Spleen (tissue), 7 donors: ENCODE measurements at regions not wholly inside any gene's neighbourhood (a gene's known extent, or its start where the extent isn't known, plus 50 kb on each side); places are given as distances from the start of the nearest gene placed in this dataset.

Experiments used
- CTCF ChIP-seq, 11 experiments: fragments of 200-600 bp in 7 of 11; fragments of 450-650 bp in 4 of 11; sonication (generic) in 4 of 11; IDR thresholded peaks in 8 of 11; conservative IDR thresholded peaks in 3 of 11; 1 replicate in 7 of 11; 2 replicates in 4 of 11; pipeline versions ENCODE4 v1.4.0 to v1.8.0; 2016 to 2021; ENCODE audit warnings: antibody characterized with exemption in 11 of 11, inconsistent platforms in 4 of 11, mild to moderate bottlenecking in 1 of 11
- POLR2A ChIP-seq, 3 donors: fragments of 450-650 bp; IDR thresholded peaks; one replicate each; pipeline ENCODE4 v1.5.1; 2017; ENCODE audit warnings: antibody characterized with exemption in 3 of 3, mild to moderate bottlenecking in 1 of 3
- donor health status: DM: no; HTN: no; CAD: no; lungs with moderate emphysema.
- donor health status: DM: no; HTN: no; CAD: no.
- donor health status: DM: no; HTN: no; CAD: no.

- no peak for TF ChIP-seq CTCF (IDR thresholded peaks at IDR 0.05 in 8 of 11, conservative IDR thresholded peaks at IDR 0.05 in 3 of 11)
- TF ChIP-seq POLR2A (IDR thresholded peaks at IDR 0.05) = no peak
These were observed 129.2 kb upstream of the ARID1B start for GRCh38 chr6:156647991-156648390.
